Osteoblast (primary cell): ENCODE measurements at regions not wholly inside any gene's neighbourhood (a gene's known extent, or its start where the extent isn't known, plus 50 kb on each side); places are given as distances from the start of the nearest gene placed in this dataset.
"Not testable (repeated sequence)": the region's sequence is repeated elsewhere in the genome, so short reads cannot be mapped to it uniquely, and the experiment has no call there.

Experiments
- DNase-seq: peaks from one replicate; pipeline ENCODE4 v3.0.0; 2011; ENCODE audit warnings: low spot score, mixed read lengths; ENCODE audit not compliant: insufficient read length; ENCODE audit errors: missing footprints
- H2AFZ ChIP-seq: 2 replicates; pipeline ENCODE4 v1.6.0; 2011; ENCODE audit warnings: mild to moderate bottlenecking, low read length
- H3K27ac ChIP-seq: 2 replicates; pipeline ENCODE4 v1.5.1; 2011; ENCODE audit warnings: mild to moderate bottlenecking, low read depth, low read length, moderate library complexity
- H3K27me3 ChIP-seq: 2 replicates; pipeline ENCODE4 v1.6.0; 2012; ENCODE audit warnings: mild to moderate bottlenecking, control low read depth, inconsistent platforms, low read length, moderate library complexity; ENCODE audit not compliant: insufficient read depth
- H3K36me3 ChIP-seq: 2 replicates; pipeline ENCODE4 v1.5.1; 2011; ENCODE audit warnings: mild to moderate bottlenecking, low read length, control low read depth, moderate library complexity; ENCODE audit not compliant: insufficient read depth
- H3K4me1 ChIP-seq: 2 replicates; pipeline ENCODE4 v1.5.1; 2011; ENCODE audit warnings: mild to moderate bottlenecking, low read length, control low read depth, moderate library complexity; ENCODE audit not compliant: insufficient read depth
- H3K4me2 ChIP-seq: 2 replicates; pipeline ENCODE4 v1.6.0; 2011; ENCODE audit warnings: mild to moderate bottlenecking, low read length; ENCODE audit not compliant: insufficient read depth
- H3K4me3 ChIP-seq: fragments of 200-600 bp; sonication (generic); 3 replicates; pipeline ENCODE4 v1.5.1; 2012; ENCODE audit warnings: mild to moderate bottlenecking, low read length, inconsistent platforms; ENCODE audit not compliant: insufficient read depth
- H3K79me2 ChIP-seq: 2 replicates; pipeline ENCODE4 v1.6.0; 2012; ENCODE audit warnings: mild to moderate bottlenecking, low read length, control low read depth, inconsistent platforms; ENCODE audit not compliant: insufficient read depth
- H3K9me3 ChIP-seq: 2 replicates; pipeline ENCODE4 v1.5.1; 2011; ENCODE audit warnings: low read depth, low read length, control low read depth
- H4K20me1 ChIP-seq: 2 replicates; pipeline ENCODE4 v1.6.0; 2012; ENCODE audit warnings: mild to moderate bottlenecking, low read length, control low read depth; ENCODE audit not compliant: insufficient read depth
- CTCF ChIP-seq: IDR thresholded peaks from 2 replicates; pipeline ENCODE4 v1.5.1; 2011; ENCODE audit warnings: mild to moderate bottlenecking, low read depth, low read length, moderate library complexity; ENCODE audit errors: extremely low read depth

- no peak overlapping the region for H2AFZ ChIP-seq
- H3K4me1 ChIP-seq = no peaks in the 10 kb centered on the region
- H3K36me3 ChIP-seq = no peaks in the 10 kb centered on the region
- H3K9me3 ChIP-seq = no peaks in the 10 kb centered on the region
- no peaks in the 10 kb centered on the region for H3K79me2 ChIP-seq
- peaks cover 12% of the 10 kb centered on the region for H3K27me3 ChIP-seq
- H4K20me1 ChIP-seq = no peaks in the 10 kb centered on the region
- no peak overlapping the region for H3K27ac ChIP-seq
- no peak overlapping the region for H3K4me3 ChIP-seq
- H3K4me2 ChIP-seq = no peak overlapping the region
- DNase-seq = no peak
- no peak for TF ChIP-seq CTCF
These were observed 103.5 kb upstream of the PRSS1 start for GRCh38 chr7:142645777-142646176.

GRCh38 chr7:142642316-142642715 is 107.0 kb upstream of the PRSS1 start:
- Histone ChIP-seq H3K36me3 (no peaks in the 10 kb centered on the region), H3K4me3 (no peak overlapping the region), H3K9me3 (no peaks in the 10 kb centered on the region), H2AFZ (no peak overlapping the region), H3K4me1 (no peaks in the 10 kb centered on the region), H3K27ac (no peak overlapping the region), H3K79me2 (no peaks in the 10 kb centered on the region), H4K20me1 (no peaks in the 10 kb centered on the region), H3K4me2 (no peak overlapping the region), H3K27me3 (peaks cover 12% of the 10 kb centered on the region)
- no peak for TF ChIP-seq CTCF
- no peak for DNase-seq

GRCh38 chr7:142641252-142641651 is 108.0 kb upstream of the PRSS1 start:
- DNase-seq, H3K4me2 ChIP-seq, H3K36me3 ChIP-seq, H3K4me1 ChIP-seq, H3K79me2 ChIP-seq, H4K20me1 ChIP-seq, H2AFZ ChIP-seq, H3K27ac ChIP-seq, H3K4me3 ChIP-seq, H3K9me3 ChIP-seq: not testable (repeated sequence)
- peaks cover 11% of the 10 kb centered on the region for H3K27me3 ChIP-seq

GRCh38 chr7:142638581-142638980 is 110.7 kb upstream of the PRSS1 start:
- no peak overlapping the region for H3K4me2 ChIP-seq
- no peaks in the 10 kb centered on the region for H4K20me1 ChIP-seq
- no peaks in the 10 kb centered on the region for H3K4me1 ChIP-seq
- H3K4me3 ChIP-seq = no peak overlapping the region
- H3K79me2 ChIP-seq = no peaks in the 10 kb centered on the region
- no peaks in the 10 kb centered on the region for H3K36me3 ChIP-seq
- no peak overlapping the region for H3K27ac ChIP-seq
- H2AFZ ChIP-seq = no peak overlapping the region
- peaks cover 5% of the 10 kb centered on the region for H3K27me3 ChIP-seq
- DNase-seq = no peak
- TF ChIP-seq CTCF = no peak
- H3K9me3 ChIP-seq = no peaks in the 10 kb centered on the region
